GM12878 (cell line): ENCODE measurements at regions not wholly inside any gene's neighbourhood (a gene's known extent, or its start where the extent isn't known, plus 50 kb on each side); places are given as distances from the start of the nearest gene placed in this dataset.

ENCODE experiments used
- ATAC-seq: fragments of 200-7000 bp; cut with Tn5 transposase; 3 replicates; pipeline ENCODE4 v1.9.1; 2020; ENCODE audit warnings: mild to moderate bottlenecking, moderate library complexity
- BruUV-seq: library from RNA; stranded (reverse); fragments of 400-500 nt; replicated peaks from 2 replicates; lab custom pipeline; 2021; lab: Mats Ljungman, UMichigan
- CTCF ChIA-PET: fragments of 300-600 bp; sonication (Branson Sonifier 250); formaldehyde crosslinking; extraction: SDS; loops from one replicate; lab custom pipeline; 2021; ENCODE audit warnings: inconsistent platforms; lab: Yijun Ruan, JAX
- POLR2A ChIA-PET: fragments of 350-600 bp; formaldehyde crosslinking; extraction: SDS; loops from one replicate; lab custom pipeline; 2021; ENCODE audit warnings: inconsistent platforms; lab: Charles Lee
- RAD21 ChIA-PET: fragments of 300-600 bp; sonication (Branson Sonifier 250); formaldehyde crosslinking; loops from one replicate; lab custom pipeline; 2023; ENCODE audit warnings: antibody characterized with exemption; ENCODE audit not compliant: unreplicated experiment; lab: Charles Lee
- SMC1A ChIA-PET: fragments of 300-600 bp; sonication (Branson Sonifier 250); formaldehyde crosslinking; loops from one replicate; lab custom pipeline; 2023; ENCODE audit not compliant: unreplicated experiment, uncharacterized antibody; lab: Charles Lee
- DNase-seq: peaks from one replicate; pipeline ENCODE4 v3.0.0-alpha.2; 2011; ENCODE audit warnings: low read depth, low spot score
- FAIRE-seq: peaks from 3 replicates; lab custom pipeline; 2011; peaks lifted over from hg19 to GRCh38; lab: Jason Lieb, UNC
- H2AFZ ChIP-seq: 2 replicates; pipeline ENCODE4 v1.6.0; 2011; ENCODE audit warnings: low read depth, low read length, control low read depth; ENCODE audit not compliant: control insufficient read depth
- H3K27ac ChIP-seq: 2 replicates; pipeline ENCODE4 v1.5.1; 2011; ENCODE audit warnings: control low read depth; ENCODE audit not compliant: control insufficient read depth, insufficient read depth
- H3K27me3 ChIP-seq, 2 experiments: replicated peaks in 1 of 2; 2 replicates each; pipeline versions ENCODE4 v1.6.0 to v1.6.1; 2011; ENCODE audit warnings: low read length in 1 of 2; ENCODE audit not compliant: control insufficient read depth in 2 of 2, insufficient read depth in 2 of 2
- H3K36me3 ChIP-seq, 2 experiments: 2 replicates each; pipeline ENCODE4 v1.5.1; 2011; ENCODE audit warnings: low read length in 1 of 2; ENCODE audit not compliant: control insufficient read depth in 2 of 2, insufficient read depth in 2 of 2
- H3K4me1 ChIP-seq: 2 replicates; pipeline ENCODE4 v1.6.1; 2011; ENCODE audit warnings: mild to moderate bottlenecking, low read length, moderate library complexity, mixed read lengths; ENCODE audit not compliant: control insufficient read depth, insufficient read depth
- H3K4me2 ChIP-seq: 2 replicates; pipeline ENCODE4 v1.6.0; 2011; ENCODE audit warnings: control low read depth; ENCODE audit not compliant: control insufficient read depth, insufficient read depth
- H3K4me3 ChIP-seq: fragments of 200-600 bp; sonication (generic); 2 replicates; pipeline ENCODE4 v1.5.1; 2016
- H3K79me2 ChIP-seq: 2 replicates; pipeline ENCODE4 v1.6.0; 2011; ENCODE audit warnings: low read length; ENCODE audit not compliant: control insufficient read depth, insufficient read depth
- H3K9ac ChIP-seq: 2 replicates; pipeline ENCODE4 v1.8.0; 2011; ENCODE audit warnings: low read length, control low read depth, mixed read lengths; ENCODE audit not compliant: control insufficient read depth, insufficient read depth
- H3K9me3 ChIP-seq: replicated peaks from 3 replicates; pipeline ENCODE4 v1.5.1; 2011; ENCODE audit warnings: mild to moderate bottlenecking, low read length; ENCODE audit not compliant: control insufficient read depth, insufficient read depth
- H4K20me1 ChIP-seq: 2 replicates; pipeline ENCODE4 v1.6.0; 2011; ENCODE audit not compliant: control insufficient read depth, insufficient read depth
- CHD2 ChIP-seq: IDR thresholded peaks from 2 replicates; pipeline ENCODE4 v1.6.1; 2011; ENCODE audit warnings: low read depth, low read length, improper control_type of control experiment, borderline replicate concordance
- ETV6 ChIP-seq, 2 experiments: fragments of 450-650 bp in 1 of 2; IDR thresholded peaks in 1 of 2; conservative IDR thresholded peaks in 1 of 2; 2 replicates each; pipeline ENCODE4 v1.6.1; 2014; ENCODE audit warnings: antibody characterized with exemption in 1 of 2, borderline replicate concordance in 1 of 2, low read depth in 1 of 2, mild to moderate bottlenecking in 1 of 2, moderate library complexity in 1 of 2
- NKRF ChIP-seq: fragments of 450-650 bp; conservative IDR thresholded peaks from 2 replicates; pipeline ENCODE4 v1.6.1; 2017; ENCODE audit warnings: mild to moderate bottlenecking, moderate library complexity
- NR2C1 ChIP-seq: fragments of 450-650 bp; IDR thresholded peaks from 2 replicates; pipeline ENCODE4 v1.6.1; 2017; ENCODE audit warnings: antibody characterized with exemption, mild to moderate bottlenecking, moderate library complexity
- POLR2A ChIP-seq: IDR thresholded peaks from 2 replicates; pipeline ENCODE4 v1.6.1; 2011; ENCODE audit warnings: low read depth, mild to moderate bottlenecking, low read length
- RAD21 ChIP-seq: IDR thresholded peaks from 2 replicates; pipeline ENCODE4 v1.6.1; 2011; ENCODE audit warnings: mild to moderate bottlenecking, low read depth, low read length, moderate library complexity; ENCODE audit not compliant: insufficient read depth
- RB1 ChIP-seq: fragments of 450-650 bp; formaldehyde crosslinking; IDR thresholded peaks from 2 replicates; pipeline ENCODE4 v1.6.1; 2017; ENCODE audit warnings: mild to moderate bottlenecking, borderline replicate concordance
- WGBS: methylation state at CpG from one replicate; pipeline ENCODE4 v1.1.6; 2016; ENCODE audit warnings: low lambda C conversion rate; ENCODE audit not compliant: insufficient replicate concordance, insufficient coverage; ENCODE audit errors: missing lambda C conversion rate; 5-methylcytosine and 5-hydroxymethylcytosine counted together
- in situ Hi-C: fragments of 300-500 bp; cut with MboI; formaldehyde crosslinking; loops from 9 replicates; pipeline ENCODE4 v1.14.3; 2018; ENCODE audit warnings: mixed read lengths
- intact Hi-C: fragments of 100-400 bp; cut with micrococcal nuclease; formaldehyde crosslinking; loops from one replicate; pipeline ENCODE4 v1.14.2; 2022; ENCODE audit not compliant: unreplicated experiment

GRCh38 chr4:11635342-11635741, 206.6 kb upstream of the HS3ST1 start:
- Histone ChIP-seq H3K36me3 (no peaks in the 10 kb centered on the region), H3K9ac (no peak overlapping the region), H3K4me3 (no peak overlapping the region), H3K4me2 (no peak overlapping the region), H4K20me1 (no peaks in the 10 kb centered on the region), H3K79me2 (no peaks in the 10 kb centered on the region), H3K27me3 (no peaks in the 10 kb centered on the region), H2AFZ (no peak overlapping the region), H3K4me1 (no peaks in the 10 kb centered on the region), H3K9me3 (no peaks in the 10 kb centered on the region), H3K27ac (no peak overlapping the region)
- SMC1A ChIA-PET, result interaction anchor here (0.9 kb wide), 1 partner anchor 11 kb away, joined by 3 read pairs; no protein-coding TSS in a partner anchor
- FAIRE-seq, result no peak
- RAD21 ChIA-PET, result no interaction called here
- TF ChIP-seq RB1 (no peak), NKRF (no peak), ETV6 (conservative IDR thresholded peaks at IDR 0.05 in 1 of 2, IDR thresholded peaks at IDR 0.05 in 1 of 2; ENCODE audit: borderline replicate concordance in 1 of 2, low read depth in 1 of 2) (no peak), CHD2 (no peak), POLR2A (no peak)
- in situ Hi-C loops (no loop called here), intact Hi-C loops (no loop called here)
- CTCF ChIA-PET, result interaction anchor here (1.1 to 1.2 kb wide), 2 partner anchors 200 to 1399 kb away, joined by 3 read pairs; no protein-coding TSS in a partner anchor
- no peak for ATAC-seq
- BruUV-seq, result no TSS peak
- whole genome bisulfite sequencing, result 15% methylated on average over 2 of the region's 2 CpGs
- no peak for DNase-seq
- POLR2A ChIA-PET, result no interaction called here

- FAIRE-seq (no peak), DNase-seq (no peak), ATAC-seq (no peak)
- no peak overlapping the region for H3K27ac ChIP-seq
- ChIA-PET CTCF (interaction anchor here (1.1 to 1.2 kb wide), 2 partner anchors 199 to 1398 kb away, joined by 3 read pairs; no protein-coding TSS in a partner anchor), POLR2A (no interaction called here), SMC1A (no interaction called here), RAD21 (interaction anchor here (0.9 kb wide), 1 partner anchor 10 kb away, joined by 3 read pairs; no protein-coding TSS in a partner anchor)
- TF ChIP-seq RAD21 (0 out of 2 replicates have a peak, but pooled peaks have one; percentile 19), NR2C1 (no peak)
- no peak overlapping the region for H2AFZ ChIP-seq
- no peaks in the 10 kb centered on the region for H4K20me1 ChIP-seq
- H3K27me3 ChIP-seq, result no peaks in the 10 kb centered on the region
- WGBS, result 90% methylated on average over 2 of the region's 2 CpGs
- no TSS peak for BruUV-seq
- no peak overlapping the region for H3K4me3 ChIP-seq
- no peak overlapping the region for H3K4me2 ChIP-seq
- H3K4me1 ChIP-seq, result no peaks in the 10 kb centered on the region
- intact Hi-C loops, result no loop called here
- H3K9ac ChIP-seq, result no peak overlapping the region
- no peaks in the 10 kb centered on the region for H3K36me3 ChIP-seq
- no peaks in the 10 kb centered on the region for H3K79me2 ChIP-seq
- H3K9me3 ChIP-seq, result no peaks in the 10 kb centered on the region
- in situ Hi-C loops, result no loop called here
These were observed 205.6 kb upstream of the HS3ST1 start for GRCh38 chr4:11634283-11634682.
